ENCODE measurements at regions not wholly inside any gene's neighbourhood (a gene's known extent, or its start where the extent isn't known, plus 50 kb on each side); places are given as distances from the start of the nearest gene placed in this dataset.

GRCh38 chr10:29772403-29772802 lies 137.6 kb upstream of the SVIL start:
- no peak for TF ChIP-seq EZH2 (IDR thresholded peaks at IDR 0.05; ENCODE audit: borderline replicate concordance, low read depth, low read length, severe bottlenecking)
- TF ChIP-seq CTCF (IDR thresholded peaks at IDR 0.05; ENCODE audit: borderline replicate concordance, extremely low read depth, low read length, poor library complexity, severe bottlenecking), result no peak

All from DND-41 (cell line).